ENCODE measurements at regions not wholly inside any gene's neighbourhood (a gene's known extent, or its start where the extent isn't known, plus 50 kb on each side); places are given as distances from the start of the nearest gene placed in this dataset.

GRCh38 chr6:134689177-134689576 lies 260.7 kb downstream of the ALDH8A1 start:
- TF ChIP-seq CTCF (IDR thresholded peaks at IDR 0.05; ENCODE audit: low read depth, low read length, poor library complexity, severe bottlenecking) = no peak
- TF ChIP-seq EZH2phosphoT487 (IDR thresholded peaks at IDR 0.05; ENCODE audit: borderline replicate concordance, low read length) = no peak

Measured in DOHH2 (cell line).